Neural cell (in vitro differentiated cells): ENCODE measurements at regions not wholly inside any gene's neighbourhood (a gene's known extent, or its start where the extent isn't known, plus 50 kb on each side); places are given as distances from the start of the nearest gene placed in this dataset.

Experiments used
- H2AFZ ChIP-seq: fragments of 200-600, 300-800 bp; sonication (generic), shearing (Covaris generic); 2 replicates; pipeline ENCODE4 v1.6.0; 2014; ENCODE audit warnings: low read depth, mild to moderate bottlenecking, antibody characterized with exemption, low read length, moderate library complexity
- H3F3A ChIP-seq: fragments of 200-600 bp; shearing (Covaris generic); 2 replicates; pipeline ENCODE4 v1.6.1; 2016; ENCODE audit warnings: mild to moderate bottlenecking, moderate library complexity, mixed read lengths, antibody characterized with exemption, low read length; ENCODE audit not compliant: insufficient read depth, poor library complexity, severe bottlenecking
- H3K27ac ChIP-seq: fragments of 200-600, 300-800 bp; sonication (generic), shearing (Covaris generic); 2 replicates; pipeline ENCODE4 v1.5.1; 2014; ENCODE audit warnings: mild to moderate bottlenecking, low read length, moderate library complexity
- H3K27me3 ChIP-seq: fragments of 300-800, 200-600 bp; sonication (generic), shearing (Covaris generic); 2 replicates; pipeline ENCODE4 v1.6.0; 2014; ENCODE audit warnings: mild to moderate bottlenecking, low read depth, low read length, moderate library complexity; ENCODE audit not compliant: insufficient read depth
- H3K36me3 ChIP-seq: fragments of 300-800, 200-600 bp; sonication (generic), shearing (Covaris generic); 2 replicates; pipeline ENCODE4 v1.5.1; 2014; ENCODE audit warnings: mild to moderate bottlenecking, antibody characterized with exemption, low read length, moderate library complexity; ENCODE audit not compliant: insufficient read depth
- H3K4me2 ChIP-seq: fragments of 300-800, 200-600 bp; sonication (generic), shearing (Covaris generic); 2 replicates; pipeline ENCODE4 v1.6.0; 2014; ENCODE audit warnings: mild to moderate bottlenecking, low read length
- H3K4me3 ChIP-seq: fragments of 300-800, 200-600 bp; sonication (generic), shearing (Covaris generic); 2 replicates; pipeline ENCODE4 v1.5.1; 2014; ENCODE audit warnings: mild to moderate bottlenecking, low read length, moderate library complexity
- H3K79me2 ChIP-seq: fragments of 200-600 bp; shearing (Covaris generic); replicated peaks from 2 replicates; pipeline ENCODE4 v1.6.0; 2014; ENCODE audit warnings: mild to moderate bottlenecking, low read length, moderate library complexity; ENCODE audit not compliant: insufficient read depth
- H3K9ac ChIP-seq: fragments of 300-800, 200-600 bp; sonication (generic), shearing (Covaris generic); 2 replicates; pipeline ENCODE4 v1.6.1; 2016; ENCODE audit warnings: mild to moderate bottlenecking, low read length, mixed read lengths
- H3K9me2 ChIP-seq: fragments of 200-600 bp; shearing (Covaris generic); 2 replicates; pipeline ENCODE4 v1.6.1; 2016; ENCODE audit warnings: mild to moderate bottlenecking, low read length, mixed read lengths; ENCODE audit not compliant: insufficient read depth
- H3K9me3 ChIP-seq: fragments of 200-600, 300-800 bp; sonication (generic), shearing (Covaris generic); 2 replicates; pipeline ENCODE4 v1.6.1; 2016; ENCODE audit warnings: mild to moderate bottlenecking, mixed run types, low read length, moderate library complexity, mixed read lengths
- H4K20me1 ChIP-seq: fragments of 200-600 bp; shearing (Covaris generic); 2 replicates; pipeline ENCODE4 v1.6.1; 2016; ENCODE audit warnings: mild to moderate bottlenecking, mixed run types; ENCODE audit not compliant: insufficient read depth
- EP300 ChIP-seq: fragments of 450-650 bp; conservative IDR thresholded peaks from 2 replicates; pipeline ENCODE4 v1.6.1; 2014; ENCODE audit warnings: antibody characterized with exemption, mild to moderate bottlenecking, moderate library complexity; ENCODE audit not compliant: poor library complexity, severe bottlenecking
- EZH2 ChIP-seq: fragments of 200-600, 300-800 bp; shearing (Covaris generic), sonication (generic); IDR thresholded peaks from 2 replicates; pipeline ENCODE4 v1.6.1; 2014; ENCODE audit warnings: antibody characterized with exemption, low read length, borderline replicate concordance, mild to moderate bottlenecking; ENCODE audit not compliant: insufficient read depth, poor library complexity, severe bottlenecking
- MXI1 ChIP-seq: fragments of 450-650 bp; conservative IDR thresholded peaks from 2 replicates; pipeline ENCODE4 v1.6.1; 2014; ENCODE audit warnings: antibody characterized with exemption, mild to moderate bottlenecking; ENCODE audit not compliant: poor library complexity, severe bottlenecking
- POLR2AphosphoS5 ChIP-seq: IDR thresholded peaks from 2 replicates; pipeline ENCODE4 v1.6.1; 2012
- RAD21 ChIP-seq: fragments of 450-650 bp; conservative IDR thresholded peaks from 2 replicates; pipeline ENCODE4 v1.6.1; 2014; ENCODE audit warnings: antibody characterized with exemption, mild to moderate bottlenecking, moderate library complexity
- SMC3 ChIP-seq: fragments of 450-650 bp; conservative IDR thresholded peaks from 2 replicates; pipeline ENCODE4 v1.6.1; 2014; ENCODE audit warnings: antibody characterized with exemption, mild to moderate bottlenecking, moderate library complexity; ENCODE audit not compliant: poor library complexity
- TAF1 ChIP-seq: IDR thresholded peaks from 2 replicates; pipeline ENCODE4 v1.6.1; 2012; ENCODE audit warnings: low read depth
- TF ChIP-seq, protein P1 (sequence below): IDR thresholded peaks from 2 replicates; pipeline ENCODE4 v1.6.1; 2012; ENCODE audit warnings: borderline replicate concordance
- TF ChIP-seq, protein P2 (sequence below): fragments of 450-650 bp; IDR thresholded peaks from 2 replicates; pipeline ENCODE4 v1.5.1; 2014; ENCODE audit warnings: antibody characterized with exemption, mild to moderate bottlenecking, moderate library complexity; ENCODE audit not compliant: poor library complexity, severe bottlenecking

DNA sequence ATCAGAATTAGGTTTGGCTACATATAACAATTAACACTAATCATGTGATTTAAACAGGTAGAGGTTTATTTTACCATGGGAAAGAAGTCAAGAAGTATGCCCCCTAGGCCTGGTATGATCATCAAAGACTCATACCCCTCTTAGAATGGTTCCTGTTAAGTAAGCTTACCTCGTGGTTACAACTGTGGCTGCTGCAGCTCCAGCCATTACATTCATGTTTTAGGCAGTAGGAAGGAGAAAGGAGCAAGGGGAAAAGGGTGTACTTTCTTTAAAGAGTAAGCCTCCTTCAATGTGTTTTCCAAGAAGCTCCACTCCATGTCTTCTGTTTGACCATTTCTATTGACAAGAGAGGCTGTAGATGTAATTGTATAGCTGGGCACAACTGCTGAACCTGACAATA is 94.9 kb upstream of the GATB start:
- Histone ChIP-seq H3K9me2 (no peaks in the 10 kb centered on the region), H3K4me2 (no peak overlapping the region), H3K36me3 (no peaks in the 10 kb centered on the region), H4K20me1 (no peaks in the 10 kb centered on the region), H3K27me3 (no peaks in the 10 kb centered on the region), H3K4me3 (no peak overlapping the region), H2AFZ (no peak overlapping the region), H3F3A (no peaks in the 10 kb centered on the region), H3K79me2 (no peaks in the 10 kb centered on the region), H3K27ac (no peak overlapping the region), H3K9me3 (no peaks in the 10 kb centered on the region), H3K9ac (no peak overlapping the region)
- TF ChIP-seq, protein P1, sequence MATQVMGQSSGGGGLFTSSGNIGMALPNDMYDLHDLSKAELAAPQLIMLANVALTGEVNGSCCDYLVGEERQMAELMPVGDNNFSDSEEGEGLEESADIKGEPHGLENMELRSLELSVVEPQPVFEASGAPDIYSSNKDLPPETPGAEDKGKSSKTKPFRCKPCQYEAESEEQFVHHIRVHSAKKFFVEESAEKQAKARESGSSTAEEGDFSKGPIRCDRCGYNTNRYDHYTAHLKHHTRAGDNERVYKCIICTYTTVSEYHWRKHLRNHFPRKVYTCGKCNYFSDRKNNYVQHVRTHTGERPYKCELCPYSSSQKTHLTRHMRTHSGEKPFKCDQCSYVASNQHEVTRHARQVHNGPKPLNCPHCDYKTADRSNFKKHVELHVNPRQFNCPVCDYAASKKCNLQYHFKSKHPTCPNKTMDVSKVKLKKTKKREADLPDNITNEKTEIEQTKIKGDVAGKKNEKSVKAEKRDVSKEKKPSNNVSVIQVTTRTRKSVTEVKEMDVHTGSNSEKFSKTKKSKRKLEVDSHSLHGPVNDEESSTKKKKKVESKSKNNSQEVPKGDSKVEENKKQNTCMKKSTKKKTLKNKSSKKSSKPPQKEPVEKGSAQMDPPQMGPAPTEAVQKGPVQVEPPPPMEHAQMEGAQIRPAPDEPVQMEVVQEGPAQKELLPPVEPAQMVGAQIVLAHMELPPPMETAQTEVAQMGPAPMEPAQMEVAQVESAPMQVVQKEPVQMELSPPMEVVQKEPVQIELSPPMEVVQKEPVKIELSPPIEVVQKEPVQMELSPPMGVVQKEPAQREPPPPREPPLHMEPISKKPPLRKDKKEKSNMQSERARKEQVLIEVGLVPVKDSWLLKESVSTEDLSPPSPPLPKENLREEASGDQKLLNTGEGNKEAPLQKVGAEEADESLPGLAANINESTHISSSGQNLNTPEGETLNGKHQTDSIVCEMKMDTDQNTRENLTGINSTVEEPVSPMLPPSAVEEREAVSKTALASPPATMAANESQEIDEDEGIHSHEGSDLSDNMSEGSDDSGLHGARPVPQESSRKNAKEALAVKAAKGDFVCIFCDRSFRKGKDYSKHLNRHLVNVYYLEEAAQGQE: no peak
- TF ChIP-seq RAD21: no peak
- no peak for TF ChIP-seq SMC3
- TF ChIP-seq TAF1: no peak
- TF ChIP-seq EZH2: no peak
- TF ChIP-seq, protein P2, sequence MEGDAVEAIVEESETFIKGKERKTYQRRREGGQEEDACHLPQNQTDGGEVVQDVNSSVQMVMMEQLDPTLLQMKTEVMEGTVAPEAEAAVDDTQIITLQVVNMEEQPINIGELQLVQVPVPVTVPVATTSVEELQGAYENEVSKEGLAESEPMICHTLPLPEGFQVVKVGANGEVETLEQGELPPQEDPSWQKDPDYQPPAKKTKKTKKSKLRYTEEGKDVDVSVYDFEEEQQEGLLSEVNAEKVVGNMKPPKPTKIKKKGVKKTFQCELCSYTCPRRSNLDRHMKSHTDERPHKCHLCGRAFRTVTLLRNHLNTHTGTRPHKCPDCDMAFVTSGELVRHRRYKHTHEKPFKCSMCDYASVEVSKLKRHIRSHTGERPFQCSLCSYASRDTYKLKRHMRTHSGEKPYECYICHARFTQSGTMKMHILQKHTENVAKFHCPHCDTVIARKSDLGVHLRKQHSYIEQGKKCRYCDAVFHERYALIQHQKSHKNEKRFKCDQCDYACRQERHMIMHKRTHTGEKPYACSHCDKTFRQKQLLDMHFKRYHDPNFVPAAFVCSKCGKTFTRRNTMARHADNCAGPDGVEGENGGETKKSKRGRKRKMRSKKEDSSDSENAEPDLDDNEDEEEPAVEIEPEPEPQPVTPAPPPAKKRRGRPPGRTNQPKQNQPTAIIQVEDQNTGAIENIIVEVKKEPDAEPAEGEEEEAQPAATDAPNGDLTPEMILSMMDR: no peak
- TF ChIP-seq POLR2AphosphoS5: no peak
- no peak for TF ChIP-seq EP300
- no peak for TF ChIP-seq MXI1

DNA sequence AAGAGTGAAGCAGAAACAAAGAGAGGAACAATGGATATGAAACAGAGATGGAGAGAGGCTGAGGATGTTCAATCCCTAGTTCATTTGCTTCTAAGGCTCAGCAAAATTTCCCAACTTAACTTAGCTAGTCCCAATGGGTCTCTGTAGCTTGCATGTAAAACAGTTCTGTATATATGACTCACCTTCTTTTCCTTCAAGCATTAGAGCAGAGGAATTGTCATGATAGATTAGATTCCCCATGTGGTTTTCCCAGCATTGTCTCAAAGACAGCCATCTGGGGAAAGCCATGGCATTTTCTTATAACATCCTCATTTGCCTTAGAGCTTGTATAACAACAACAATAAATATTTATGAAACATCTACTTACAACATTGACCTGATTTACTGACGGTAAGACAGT is 93.9 kb upstream of the GATB start:
- Histone ChIP-seq H3K79me2 (no peaks in the 10 kb centered on the region), H3F3A (no peaks in the 10 kb centered on the region), H3K27ac (no peak overlapping the region), H3K9ac (no peak overlapping the region), H3K4me2 (no peak overlapping the region), H3K36me3 (no peaks in the 10 kb centered on the region), H2AFZ (no peak overlapping the region), H3K4me3 (no peak overlapping the region), H4K20me1 (no peaks in the 10 kb centered on the region), H3K9me3 (no peaks in the 10 kb centered on the region), H3K9me2 (no peaks in the 10 kb centered on the region), H3K27me3 (no peaks in the 10 kb centered on the region)
- TF ChIP-seq TAF1 (no peak), EZH2 (no peak), SMC3 (no peak), MXI1 (no peak), EP300 (no peak), POLR2AphosphoS5 (no peak), RAD21 (no peak)
- TF ChIP-seq, protein P1: no peak
- TF ChIP-seq, protein P2: no peak
